H9 (cell line): ENCODE measurements at regions not wholly inside any gene's neighbourhood (a gene's known extent, or its start where the extent isn't known, plus 50 kb on each side); places are given as distances from the start of the nearest gene placed in this dataset.

Experiments
- DNase-seq: peaks from one replicate; pipeline ENCODE4 v3.0.0-alpha.2; 2017
- H2AFZ ChIP-seq: one replicate; pipeline ENCODE4 v1.6.1; 2013; ENCODE audit warnings: mild to moderate bottlenecking, low read length, control low read depth, moderate library complexity
- H2AK5ac ChIP-seq: 2 replicates; pipeline ENCODE4 v1.6.1; 2013; ENCODE audit warnings: low read length, control low read depth, mixed read lengths; ENCODE audit not compliant: insufficient read length
- H2BK120ac ChIP-seq: one replicate; pipeline ENCODE4 v1.6.1; 2013; ENCODE audit warnings: low read depth, mild to moderate bottlenecking, low read length, control low read depth, inconsistent platforms; ENCODE audit not compliant: poor library complexity, severe bottlenecking
- H2BK12ac ChIP-seq: 2 replicates; pipeline ENCODE4 v1.6.1; 2013; ENCODE audit warnings: low read length, control low read depth, mixed read lengths, low read depth; ENCODE audit not compliant: insufficient read length
- H2BK15ac ChIP-seq: 2 replicates; pipeline ENCODE4 v1.6.1; 2013; ENCODE audit warnings: low read depth, low read length, control low read depth
- H2BK20ac ChIP-seq: one replicate; pipeline ENCODE4 v1.6.1; 2013; ENCODE audit warnings: low read depth, mild to moderate bottlenecking, low read length, control low read depth, inconsistent platforms; ENCODE audit not compliant: poor library complexity, severe bottlenecking
- H2BK5ac ChIP-seq: 2 replicates; pipeline ENCODE4 v1.6.1; 2013; ENCODE audit warnings: low read length, control low read depth, mixed read lengths; ENCODE audit not compliant: insufficient read length
- H3K14ac ChIP-seq: 2 replicates; pipeline ENCODE4 v1.6.1; 2013; ENCODE audit warnings: low read length, control low read depth; ENCODE audit not compliant: insufficient read depth
- H3K18ac ChIP-seq: 2 replicates; pipeline ENCODE4 v1.6.1; 2013; ENCODE audit warnings: low read depth, mild to moderate bottlenecking, mixed read lengths, low read length, control low read depth; ENCODE audit not compliant: insufficient read length
- H3K23ac ChIP-seq: 2 replicates; pipeline ENCODE4 v1.6.1; 2013; ENCODE audit warnings: low read length, control low read depth, mixed read lengths, low read depth; ENCODE audit not compliant: insufficient read length
- H3K23me2 ChIP-seq: 2 replicates; pipeline ENCODE4 v1.6.1; 2013; ENCODE audit warnings: low read depth, mild to moderate bottlenecking, mixed read lengths, low read length, control low read depth; ENCODE audit not compliant: insufficient read length, poor library complexity, severe bottlenecking
- H3K27ac ChIP-seq: 2 replicates; pipeline ENCODE4 v1.5.1; 2013; ENCODE audit warnings: low read length, control low read depth, mixed read lengths, low read depth; ENCODE audit not compliant: insufficient read length
- H3K27me3 ChIP-seq: 2 replicates; pipeline ENCODE4 v1.6.1; 2013; ENCODE audit warnings: low read length, control low read depth, inconsistent platforms; ENCODE audit not compliant: insufficient read depth
- H3K4ac ChIP-seq: 2 replicates; pipeline ENCODE4 v1.6.1; 2013; ENCODE audit warnings: low read depth, mild to moderate bottlenecking, control low read depth, inconsistent platforms, low read length, moderate library complexity
- H3K4me1 ChIP-seq: 2 replicates; pipeline ENCODE4 v1.6.1; 2013; ENCODE audit warnings: low read length, control low read depth, inconsistent platforms; ENCODE audit not compliant: insufficient read depth
- H3K4me2 ChIP-seq: 2 replicates; pipeline ENCODE4 v1.6.1; 2013; ENCODE audit warnings: low read length, control low read depth, mixed read lengths; ENCODE audit not compliant: insufficient read length, insufficient read depth
- H3K56ac ChIP-seq: 2 replicates; pipeline ENCODE4 v1.6.1; 2013; ENCODE audit warnings: low read depth, mild to moderate bottlenecking, mixed read lengths, low read length, control low read depth; ENCODE audit not compliant: insufficient read length
- H3K79me1 ChIP-seq: 2 replicates; pipeline ENCODE4 v1.6.1; 2013; ENCODE audit warnings: low read depth, mild to moderate bottlenecking, moderate library complexity, low read length, control low read depth, inconsistent platforms; ENCODE audit not compliant: insufficient read depth, poor library complexity, severe bottlenecking
- H3K79me2 ChIP-seq: 2 replicates; pipeline ENCODE4 v1.6.1; 2013; ENCODE audit warnings: low read length, control low read depth, inconsistent platforms; ENCODE audit not compliant: insufficient read depth
- H3K9ac ChIP-seq: 2 replicates; pipeline ENCODE4 v1.6.1; 2013; ENCODE audit warnings: low read length, control low read depth, mixed read lengths; ENCODE audit not compliant: insufficient read length; ENCODE audit errors: extremely low read depth
- H3K9me3 ChIP-seq: one replicate; pipeline ENCODE4 v1.6.1; 2013; ENCODE audit warnings: low read depth, low read length, inconsistent platforms; ENCODE audit not compliant: control insufficient read depth
- H3T11ph ChIP-seq: one replicate; pipeline ENCODE4 v1.6.1; 2013; ENCODE audit warnings: mild to moderate bottlenecking, low read length, control low read depth, inconsistent platforms
- H4K20me1 ChIP-seq: one replicate; pipeline ENCODE4 v1.6.1; 2013; ENCODE audit not compliant: control insufficient read depth, insufficient read length, insufficient read depth
- H4K5ac ChIP-seq: 2 replicates; pipeline ENCODE4 v1.6.1; 2013; ENCODE audit warnings: low read depth, mild to moderate bottlenecking, mixed read lengths, low read length, control low read depth; ENCODE audit not compliant: insufficient read length
- H4K8ac ChIP-seq: replicated peaks from 2 replicates; pipeline ENCODE4 v1.6.1; 2013; ENCODE audit warnings: low read length, control low read depth, mixed read lengths, low read depth; ENCODE audit not compliant: insufficient read length
- H4K91ac ChIP-seq: 2 replicates; pipeline ENCODE4 v1.6.1; 2013; ENCODE audit warnings: low read depth, mild to moderate bottlenecking, moderate library complexity, mixed read lengths, low read length, control low read depth; ENCODE audit not compliant: insufficient read length
- H3K27ac Mint-ChIP-seq, 3 experiments: 2 replicates in 2 of 3; 3 replicates in 1 of 3; pipeline ENCODE4 v1.8.0; 2020 to 2021; ENCODE audit warnings: mixed read lengths in 3 of 3, mild to moderate bottlenecking in 1 of 3, moderate library complexity in 1 of 3
- H3K27me3 Mint-ChIP-seq: 2 replicates; pipeline ENCODE4 v1.8.0; 2021; ENCODE audit warnings: low read depth, mild to moderate bottlenecking, moderate library complexity, mixed read lengths
- H3K36me3 Mint-ChIP-seq, 3 experiments: 2 replicates in 2 of 3; 3 replicates in 1 of 3; pipeline ENCODE4 v1.8.0; 2020 to 2021; ENCODE audit warnings: low read depth in 3 of 3, mixed read lengths in 3 of 3; ENCODE audit not compliant: insufficient read depth in 1 of 3
- H3K4me1 Mint-ChIP-seq, 2 experiments: 2 replicates each; pipeline ENCODE4 v1.8.0; 2020; ENCODE audit warnings: mixed read lengths in 2 of 2
- H3K4me3 Mint-ChIP-seq, 2 experiments: 2 replicates in 1 of 2; 3 replicates in 1 of 2; pipeline ENCODE4 v1.8.0; 2020 to 2021; ENCODE audit warnings: mild to moderate bottlenecking in 2 of 2, mixed read lengths in 2 of 2, moderate library complexity in 1 of 2
- H3K9me3 Mint-ChIP-seq, 2 experiments: 2 replicates in 1 of 2; 3 replicates in 1 of 2; pipeline ENCODE4 v1.8.0; 2020; ENCODE audit warnings: mild to moderate bottlenecking in 2 of 2, mixed read lengths in 2 of 2, moderate library complexity in 1 of 2
- CTCF ChIP-seq: fragments of 200-600 bp; sonication (generic); conservative IDR thresholded peaks from 3 replicates; pipeline ENCODE4 v1.8.0; 2021; ENCODE audit warnings: antibody characterized with exemption, mild to moderate bottlenecking
- WGBS: extraction: QIAGEN DNeasy Blood & Tissue Kit; methylation state at CpG from one replicate; pipeline ENCODE4 v1.1.7; 2013; ENCODE audit warnings: missing lambda C conversion rate, low lambda C conversion rate, mixed read lengths; ENCODE audit not compliant: insufficient read length; ENCODE audit errors: extremely low coverage; 5-methylcytosine and 5-hydroxymethylcytosine counted together

- Histone ChIP-seq H3K9me3 (no peaks in the 10 kb centered on the region), H2AK5ac (no peak overlapping the region), H4K5ac (no peak overlapping the region), H2BK120ac (no peak overlapping the region), H3K9ac (no peak overlapping the region), H3K4me2 (no peak overlapping the region), H3K27ac (no peak overlapping the region), H4K91ac (no peak overlapping the region), H3K18ac (no peak overlapping the region), H3K14ac (no peak overlapping the region), H3K27me3 (no peaks in the 10 kb centered on the region), H3K4me1 (no peaks in the 10 kb centered on the region), H3K79me2 (no peaks in the 10 kb centered on the region), H4K8ac (no peak overlapping the region), H4K20me1 (no peaks in the 10 kb centered on the region), H3K56ac (no peak overlapping the region), H2BK15ac (no peak overlapping the region), H3K79me1 (no peaks in the 10 kb centered on the region), H3K23ac (no peak overlapping the region), H2AFZ (no peak overlapping the region), H2BK5ac (no peak overlapping the region), H3K4ac (no peak overlapping the region), H3K23me2 (no peaks in the 10 kb centered on the region), H2BK20ac (no peak overlapping the region), H2BK12ac (no peak overlapping the region), H3T11ph (no peak overlapping the region)
- no peak for DNase-seq
- no peaks in the 10 kb centered on the region; a peak in 1 of 5 replicates for H3K9me3 Mint-ChIP-seq
- no CpG with 5 or more reads among the region's 7 CpGs for WGBS
- no peaks in the 10 kb centered on the region; a peak in 1 of 7 replicates for H3K36me3 Mint-ChIP-seq
- no peak overlapping the region for H3K27ac Mint-ChIP-seq
- peaks cover 0 to 3% of the 10 kb centered on the region in 2 experiments; a peak in 1 of 4 replicates for H3K4me1 Mint-ChIP-seq
- no peaks in the 10 kb centered on the region for H3K27me3 Mint-ChIP-seq
- TF ChIP-seq CTCF, result no peak
- no peak overlapping the region for H3K4me3 Mint-ChIP-seq
Observed at GRCh38 chr7:49630513-49630912, 142.9 kb upstream of the VWC2 start.
